ENCODE measurements at regions not wholly inside any gene's neighbourhood (a gene's known extent, or its start where the extent isn't known, plus 50 kb on each side); places are given as distances from the start of the nearest gene placed in this dataset.

DNA sequence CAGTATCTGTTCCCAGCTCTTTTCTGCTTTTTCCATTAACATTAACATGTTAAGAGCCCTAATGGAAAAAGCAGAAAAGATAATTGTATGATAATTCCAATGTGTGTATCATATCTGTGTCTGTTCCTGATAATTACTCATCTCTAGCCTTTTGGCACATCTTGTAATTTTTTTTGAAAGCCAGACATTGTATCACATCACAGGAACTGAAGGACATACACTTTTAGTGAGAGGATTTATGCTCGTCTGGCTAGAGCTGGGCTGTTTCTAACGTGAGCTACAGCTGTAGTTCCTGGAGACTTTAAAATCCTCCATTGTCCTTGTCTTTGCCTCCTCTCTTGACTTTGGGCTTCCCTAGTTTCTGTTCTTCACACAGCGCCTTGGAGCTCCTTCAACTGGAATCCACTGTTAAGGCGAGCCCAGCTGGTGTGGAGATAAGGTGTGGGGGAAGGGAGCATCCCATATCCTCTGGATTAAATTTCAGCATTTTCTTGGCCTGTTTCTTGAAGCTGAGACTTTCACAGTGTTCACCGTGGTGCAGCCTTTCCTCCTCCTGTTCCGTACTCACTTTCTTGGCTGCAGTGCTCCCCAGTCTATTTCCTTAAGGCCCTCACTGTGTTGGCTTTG is 211.5 kb downstream of the GALR1 start:
- no peak for DNase-seq (ENCODE audit: low read depth)
- TF ChIP-seq, protein P1, sequence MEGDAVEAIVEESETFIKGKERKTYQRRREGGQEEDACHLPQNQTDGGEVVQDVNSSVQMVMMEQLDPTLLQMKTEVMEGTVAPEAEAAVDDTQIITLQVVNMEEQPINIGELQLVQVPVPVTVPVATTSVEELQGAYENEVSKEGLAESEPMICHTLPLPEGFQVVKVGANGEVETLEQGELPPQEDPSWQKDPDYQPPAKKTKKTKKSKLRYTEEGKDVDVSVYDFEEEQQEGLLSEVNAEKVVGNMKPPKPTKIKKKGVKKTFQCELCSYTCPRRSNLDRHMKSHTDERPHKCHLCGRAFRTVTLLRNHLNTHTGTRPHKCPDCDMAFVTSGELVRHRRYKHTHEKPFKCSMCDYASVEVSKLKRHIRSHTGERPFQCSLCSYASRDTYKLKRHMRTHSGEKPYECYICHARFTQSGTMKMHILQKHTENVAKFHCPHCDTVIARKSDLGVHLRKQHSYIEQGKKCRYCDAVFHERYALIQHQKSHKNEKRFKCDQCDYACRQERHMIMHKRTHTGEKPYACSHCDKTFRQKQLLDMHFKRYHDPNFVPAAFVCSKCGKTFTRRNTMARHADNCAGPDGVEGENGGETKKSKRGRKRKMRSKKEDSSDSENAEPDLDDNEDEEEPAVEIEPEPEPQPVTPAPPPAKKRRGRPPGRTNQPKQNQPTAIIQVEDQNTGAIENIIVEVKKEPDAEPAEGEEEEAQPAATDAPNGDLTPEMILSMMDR (IDR thresholded peaks at IDR 0.05; ENCODE audit: insufficient read depth, low read length), result no peak
- H3K4me3 ChIP-seq (ENCODE audit: low read depth, low read length), result no peak overlapping the region

DNA sequence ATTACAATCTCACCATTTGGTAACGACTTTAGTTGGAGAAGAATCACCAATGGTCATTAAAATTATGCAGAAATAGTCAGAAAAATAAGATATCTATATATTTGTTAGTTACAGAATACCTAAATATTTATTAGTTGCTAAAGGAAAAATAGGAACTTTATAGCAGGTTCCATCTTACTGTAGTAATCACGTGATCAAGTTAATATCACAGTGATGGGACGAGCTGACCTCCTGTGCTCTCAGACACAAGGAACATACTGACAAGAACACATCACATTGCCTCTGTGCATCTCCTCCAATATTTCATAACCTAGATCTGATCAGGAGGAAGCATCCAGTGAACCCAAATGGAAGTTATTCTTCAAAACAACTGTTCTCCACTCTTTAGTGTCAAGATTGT is 215.3 kb downstream of the GALR1 start:
- H3K4me3 ChIP-seq (ENCODE audit: low read depth, low read length), result no peak overlapping the region
- DNase-seq (ENCODE audit: low read depth), result no peak
- TF ChIP-seq, protein P1 (IDR thresholded peaks at IDR 0.05; ENCODE audit: insufficient read depth, low read length), result no peak

DNA sequence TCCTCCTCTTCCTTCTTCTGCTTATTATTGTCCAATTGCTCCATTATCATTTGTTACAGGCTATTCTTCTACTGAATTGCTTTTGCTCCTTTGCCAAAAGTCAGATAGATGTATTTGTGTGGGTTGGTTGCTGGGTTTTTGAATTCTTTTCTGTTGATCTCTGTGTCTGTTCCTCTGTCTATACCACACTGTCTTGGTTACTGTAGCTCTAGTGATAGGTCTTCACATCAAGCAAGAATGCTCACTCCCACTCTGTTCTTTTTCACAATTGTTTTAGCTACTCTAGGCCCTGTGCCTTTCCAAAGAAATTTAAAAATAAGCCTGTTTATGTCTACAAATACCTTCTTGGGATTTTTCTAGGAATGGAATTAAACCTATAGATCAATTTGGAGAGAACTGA is 217.2 kb downstream of the GALR1 start:
- no peak overlapping the region for H3K4me3 ChIP-seq (ENCODE audit: low read depth, low read length)
- TF ChIP-seq, protein P1 (IDR thresholded peaks at IDR 0.05; ENCODE audit: insufficient read depth, low read length), result no peak
- DNase-seq (ENCODE audit: low read depth), result no peak

DNA sequence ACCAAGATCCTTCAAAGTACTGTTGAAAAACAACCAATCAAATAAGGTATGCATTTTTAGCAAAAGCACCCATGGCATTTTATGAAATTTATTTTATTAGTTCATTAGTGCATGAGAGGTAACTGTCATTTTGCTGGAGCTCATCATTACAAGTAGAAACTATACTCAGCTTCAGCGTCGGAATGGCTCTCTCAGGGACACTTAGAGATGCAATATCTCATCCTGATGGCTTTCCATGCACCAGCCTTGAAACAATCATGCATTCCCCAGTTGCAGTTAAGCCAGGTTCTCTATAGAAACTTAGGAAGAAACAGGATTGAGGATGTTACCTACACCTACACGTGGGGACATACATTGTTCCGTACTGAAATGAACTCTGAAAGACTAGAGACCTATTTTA is 219.5 kb downstream of the GALR1 start:
- TF ChIP-seq, protein P1 (IDR thresholded peaks at IDR 0.05; ENCODE audit: insufficient read depth, low read length), result no peak
- no peak overlapping the region for H3K4me3 ChIP-seq (ENCODE audit: low read depth, low read length)
- no peak for DNase-seq (ENCODE audit: low read depth)

DNA sequence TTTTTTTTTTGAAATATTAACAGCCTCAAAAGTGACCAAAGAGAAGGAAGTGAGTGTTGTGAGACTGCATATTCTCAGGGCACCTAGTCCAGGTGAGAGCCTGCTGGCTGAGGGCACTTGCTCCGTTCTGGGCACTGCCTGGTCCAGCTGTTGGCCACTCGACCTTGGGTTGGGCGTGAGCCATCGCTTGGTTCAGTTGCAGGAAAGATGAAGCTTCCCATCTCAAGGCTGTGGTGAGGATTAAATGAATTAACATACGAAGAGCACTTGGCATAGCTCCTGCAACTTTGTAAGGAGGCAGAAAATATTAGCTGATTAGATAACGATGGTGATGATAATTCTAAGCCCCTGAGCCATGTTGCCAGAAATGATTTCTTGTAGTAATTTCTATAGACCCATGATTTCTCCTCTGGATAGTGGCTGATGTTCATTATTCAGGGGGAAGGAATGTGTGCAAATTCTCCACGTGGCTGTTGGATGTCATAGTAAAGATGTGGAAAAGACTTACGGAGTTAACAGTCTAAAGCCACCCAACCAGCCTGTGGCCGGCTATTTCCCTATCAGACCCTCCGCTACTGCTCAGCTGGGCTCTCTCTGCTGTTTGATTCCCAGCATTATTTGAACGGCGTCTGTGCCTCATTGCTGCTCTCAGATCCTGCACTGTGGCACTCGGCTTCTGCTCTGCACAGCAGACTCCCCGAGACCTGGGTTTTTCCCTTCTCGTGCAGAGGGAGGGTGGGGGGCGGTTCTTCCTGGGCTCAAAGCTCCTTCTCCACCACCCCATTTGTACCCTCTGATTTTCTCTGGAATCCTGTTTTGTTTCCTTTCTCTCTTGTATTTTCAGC is 221.1 kb downstream of the GALR1 start:
- no peak for DNase-seq (ENCODE audit: low read depth)
- no peak overlapping the region for H3K4me3 ChIP-seq (ENCODE audit: low read depth, low read length)
- TF ChIP-seq, protein P1 (IDR thresholded peaks at IDR 0.05; ENCODE audit: insufficient read depth, low read length), result no peak

DNA sequence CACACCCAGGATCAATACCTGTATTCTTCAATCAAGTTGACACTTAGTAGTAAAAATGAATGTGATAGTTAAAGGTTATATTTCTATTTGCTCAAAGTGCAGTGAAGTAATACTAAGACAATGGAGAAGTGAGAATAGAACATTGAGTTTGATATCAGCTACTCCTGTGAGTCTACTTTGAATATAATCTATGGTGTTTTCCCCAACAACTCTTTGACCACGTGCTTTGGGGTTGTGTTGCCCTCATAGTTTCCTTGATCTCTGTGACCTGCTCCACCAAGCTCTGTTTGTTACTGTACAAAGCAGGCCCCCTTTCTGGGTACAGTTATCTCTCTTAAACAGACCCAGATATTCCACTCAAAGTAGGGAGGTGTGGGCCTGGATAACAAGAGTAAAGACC is 222.9 kb downstream of the GALR1 start:
- TF ChIP-seq, protein P1 (IDR thresholded peaks at IDR 0.05; ENCODE audit: insufficient read depth, low read length), result no peak

More for the DNA sequence above, 222.9 kb downstream of the GALR1 start:
- DNase-seq (ENCODE audit: low read depth), result no peak
- no peak overlapping the region for H3K4me3 ChIP-seq (ENCODE audit: low read depth, low read length)

Measured in fibroblast of the aortic adventitia (primary cell).